ENCODE measurements at regions not wholly inside any gene's neighbourhood (a gene's known extent, or its start where the extent isn't known, plus 50 kb on each side); places are given as distances from the start of the nearest gene placed in this dataset.

- TF ChIP-seq CTCF (IDR thresholded peaks at IDR 0.05) (no peak), RXRA (IDR thresholded peaks at IDR 0.05; ENCODE audit: borderline replicate concordance, low read depth) (no peak), SIN3A (IDR thresholded peaks at IDR 0.05; ENCODE audit: borderline replicate concordance, low read depth, low read length) (no peak), RFX5 (IDR thresholded peaks at IDR 0.05; ENCODE audit: low read length) (no peak)
Measured at GRCh38 chr7:43011879-43012278, 79.7 kb downstream of the MRPL32 start.
